Islet precursor cell (in vitro differentiated cells): ENCODE measurements at regions not wholly inside any gene's neighbourhood (a gene's known extent, or its start where the extent isn't known, plus 50 kb on each side); places are given as distances from the start of the nearest gene placed in this dataset.

ENCODE experiments used
- DNase-seq: peaks from one replicate; pipeline ENCODE4 v3.0.0-alpha.2; 2018

- no peak for DNase-seq
Observed at GRCh38 chr15:54719325-54719724, 477.4 kb downstream of the RSL24D1 start.

DNA sequence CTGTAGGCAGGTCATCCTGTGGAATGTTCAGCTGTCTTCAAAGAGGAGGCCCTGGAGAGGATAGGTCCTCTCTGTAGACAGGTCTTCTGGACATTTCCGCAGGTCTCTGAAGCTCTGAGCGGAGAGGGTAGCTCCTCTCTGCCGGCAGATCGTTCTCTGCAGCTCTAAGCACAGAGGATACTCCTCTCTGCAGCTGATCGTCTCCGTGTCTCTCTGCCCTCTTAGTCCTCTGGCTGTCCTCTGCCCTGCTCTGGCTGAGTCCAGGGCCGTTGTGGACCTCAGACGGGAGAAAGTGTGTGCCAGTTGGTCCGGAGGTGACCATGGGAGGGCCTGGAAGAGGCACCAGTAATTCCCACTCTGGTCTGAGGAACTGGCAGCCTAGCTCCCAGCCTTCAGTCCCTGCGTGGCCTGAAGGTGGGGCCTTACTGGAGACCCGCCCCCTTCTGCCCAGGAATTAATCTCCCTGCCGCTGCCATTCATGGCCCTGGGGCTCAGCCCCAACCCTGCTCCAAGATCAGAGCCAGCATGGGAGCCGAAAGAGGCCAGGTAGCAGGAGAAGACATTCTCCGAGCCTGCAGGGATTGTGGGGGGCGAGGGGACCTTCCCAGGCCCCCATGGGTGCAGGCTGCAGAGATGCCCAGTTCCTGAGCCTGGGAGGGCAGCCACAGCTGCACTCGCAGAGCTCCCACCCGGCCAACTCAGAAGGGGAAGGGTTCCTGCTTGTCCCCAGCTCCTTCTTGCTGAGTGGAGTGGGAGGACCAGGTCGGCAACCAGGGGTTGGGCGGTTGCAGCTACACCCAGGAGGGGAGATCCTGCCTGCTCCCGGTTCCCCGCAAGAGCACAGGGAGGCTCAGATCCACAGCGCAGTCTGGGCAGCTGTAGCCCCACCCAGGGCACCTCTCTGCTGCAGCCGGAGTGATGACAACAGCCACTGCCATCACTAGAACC lies 488.7 kb downstream of the RSL24D1 start:
- no peak for DNase-seq

GRCh38 chr15:54687628-54688027 lies 509.1 kb downstream of the RSL24D1 start:
- no peak for DNase-seq
